Iris pigment epithelial cell (primary cell): ENCODE measurements at regions not wholly inside any gene's neighbourhood (a gene's known extent, or its start where the extent isn't known, plus 50 kb on each side); places are given as distances from the start of the nearest gene placed in this dataset.
A peak's percentile ranks its signal among the peaks of the same experiment; 100 is the strongest.

Experiments
- DNase-seq: peaks from one replicate; pipeline ENCODE4 v3.0.0-alpha.2; 2011; ENCODE audit warnings: low read depth

GRCh38 chr2:57954020-57954419 lies 92.6 kb upstream of the VRK2 start:
- DNase-seq = no peak

- no peak for DNase-seq
These were observed 89.4 kb upstream of the VRK2 start for GRCh38 chr2:57957238-57957637.

GRCh38 chr2:57959390-57959789 lies 87.2 kb upstream of the VRK2 start:
- no peak for DNase-seq

- no peak for DNase-seq
These were observed 83.7 kb upstream of the VRK2 start for GRCh38 chr2:57962861-57963260.

GRCh38 chr2:57965219-57965618 lies 81.4 kb upstream of the VRK2 start:
- DNase-seq = no peak

- DNase-seq = no peak
These were observed 80.6 kb upstream of the VRK2 start for GRCh38 chr2:57965961-57966360.

GRCh38 chr2:57973621-57974186 lies 72.9 kb upstream of the VRK2 start:
- no peak for DNase-seq

GRCh38 chr2:57979158-57979557 lies 67.4 kb upstream of the VRK2 start:
- DNase-seq = no peak

- peak; percentile 66 for DNase-seq
These were observed 65.4 kb upstream of the VRK2 start for GRCh38 chr2:57981083-57981768.

GRCh38 chr2:57987835-57988573 lies 58.6 kb upstream of the VRK2 start:
- peak; percentile 11 for DNase-seq

- no peak for DNase-seq
These were observed 56.4 kb upstream of the VRK2 start for GRCh38 chr2:57990118-57990725.
